ENCODE measurements at regions not wholly inside any gene's neighbourhood (a gene's known extent, or its start where the extent isn't known, plus 50 kb on each side); places are given as distances from the start of the nearest gene placed in this dataset.

- TF ChIP-seq CTCF (conservative IDR thresholded peaks at IDR 0.05; ENCODE audit: low read depth, low read length), result no peak
- H3K4me3 ChIP-seq (ENCODE audit: low read depth, low read length), result no peak overlapping the region
- DNase-seq (ENCODE audit: low read depth), result no peak
Measured at GRCh38 chr1:5670590-5671350, 321.5 kb downstream of the NPHP4 start.

GRCh38 chr1:5667513-5668325, 324.5 kb downstream of the NPHP4 start:
- no peak for DNase-seq (ENCODE audit: low read depth)
- no peak for TF ChIP-seq CTCF (conservative IDR thresholded peaks at IDR 0.05; ENCODE audit: low read depth, low read length)
- no peak overlapping the region for H3K4me3 ChIP-seq (ENCODE audit: low read depth, low read length)

- no peak for TF ChIP-seq CTCF (conservative IDR thresholded peaks at IDR 0.05; ENCODE audit: low read depth, low read length)
- no peak for DNase-seq (ENCODE audit: low read depth)
Measured at GRCh38 chr1:5664906-5665875, 327.0 kb downstream of the NPHP4 start.

GRCh38 chr1:5664081-5664768, 328.0 kb downstream of the NPHP4 start:
- no peak overlapping the region for H3K4me3 ChIP-seq (ENCODE audit: low read depth, low read length)
- TF ChIP-seq CTCF (conservative IDR thresholded peaks at IDR 0.05; ENCODE audit: low read depth, low read length), result no peak
- DNase-seq (ENCODE audit: low read depth), result no peak

More at GRCh38 chr1:5664906-5665875, 327.0 kb downstream of the NPHP4 start:
- no peak overlapping the region for H3K4me3 ChIP-seq (ENCODE audit: low read depth, low read length)

- H3K4me3 ChIP-seq (ENCODE audit: low read depth, low read length), result no peak overlapping the region
- no peak for DNase-seq (ENCODE audit: low read depth)
- TF ChIP-seq CTCF (conservative IDR thresholded peaks at IDR 0.05; ENCODE audit: low read depth, low read length), result no peak
Measured at GRCh38 chr1:5662744-5663126, 329.5 kb downstream of the NPHP4 start.

GRCh38 chr1:5662086-5662743, 330.0 kb downstream of the NPHP4 start:
- no peak for TF ChIP-seq CTCF (conservative IDR thresholded peaks at IDR 0.05; ENCODE audit: low read depth, low read length)
- no peak for DNase-seq (ENCODE audit: low read depth)
- no peak overlapping the region for H3K4me3 ChIP-seq (ENCODE audit: low read depth, low read length)
